Prostate gland (tissue), 2 donors: ENCODE measurements at regions not wholly inside any gene's neighbourhood (a gene's known extent, or its start where the extent isn't known, plus 50 kb on each side); places are given as distances from the start of the nearest gene placed in this dataset.
A peak's percentile ranks its signal among the peaks of the same experiment; 100 is the strongest.

ENCODE experiments used
- DNase-seq: peaks from one replicate; pipeline ENCODE4 v3.0.0-alpha.2; 2019; ENCODE audit warnings: low spot score
- H3K27ac ChIP-seq, 2 donors: fragments of 200-600 bp; sonication (generic); 2 replicates each; pipeline ENCODE4 v1.5.1; 2017 to 2019
- H3K27me3 ChIP-seq: fragments of 200-600 bp; sonication (generic); replicated peaks from 2 replicates; pipeline ENCODE4 v1.5.1; 2019; ENCODE audit not compliant: insufficient read depth
- H3K36me3 ChIP-seq, 2 donors: fragments of 200-600 bp; sonication (generic); 1 replicate in 1 of 2; 2 replicates in 1 of 2; pipeline versions ENCODE4 v1.5.1 to v1.8.1; 2017 to 2019
- H3K4me1 ChIP-seq: fragments of 200-600 bp; sonication (generic); replicated peaks from 2 replicates; pipeline ENCODE4 v1.5.1; 2019
- H3K4me3 ChIP-seq, 2 donors: fragments of 200-600 bp; sonication (generic); 2 replicates each; pipeline ENCODE4 v1.5.1; 2017 to 2019
- H3K9me3 ChIP-seq: fragments of 200-600 bp; sonication (generic); 2 replicates; pipeline ENCODE4 v1.5.1; 2017
- CTCF ChIP-seq, 4 experiments: fragments of 200-600 bp in 2 of 4; fragments of 450-650 bp in 2 of 4; sonication (generic) in 2 of 4; IDR thresholded peaks; 1 replicate in 3 of 4; 2 replicates in 1 of 4; pipeline ENCODE4 v1.5.1; 2016 to 2019; ENCODE audit warnings: antibody characterized with exemption in 4 of 4, mild to moderate bottlenecking in 2 of 4, moderate library complexity in 2 of 4
- POLR2AphosphoS5 ChIP-seq: sonication (generic); formaldehyde crosslinking; IDR thresholded peaks from one replicate; pipeline ENCODE4 v1.6.1; 2017; ENCODE audit warnings: antibody characterized with exemption
- intact Hi-C: fragments of 100-400 bp; cut with DNase I; formaldehyde crosslinking; loops from one replicate; pipeline ENCODE4 v1.14.2; 2022
- small RNA-seq, 2 donors: library from RNA; depleted of rRNA; stranded (forward); fragments of <200 nt; gene quantifications; one replicate each; pipeline ENCODE3, GENCODE V24; 2016

DNA sequence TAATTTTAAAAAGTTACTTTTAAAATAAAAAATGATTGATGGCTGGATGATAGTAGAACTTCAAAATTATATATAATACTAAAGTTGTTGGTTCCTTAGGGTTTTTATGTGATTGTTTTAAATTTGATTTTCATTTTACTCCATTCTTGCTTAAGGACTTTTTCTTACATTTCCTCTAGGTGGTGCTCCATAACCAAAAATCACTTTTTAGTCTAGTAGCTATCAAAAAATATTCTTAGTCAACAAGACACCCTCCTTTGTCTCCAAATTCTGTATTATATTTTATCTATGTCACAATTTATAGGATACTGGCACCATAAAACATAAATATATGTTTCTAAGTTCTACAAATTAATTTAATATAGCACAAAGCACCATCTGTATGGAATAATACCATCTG lies 67.2 kb upstream of the BRWD3 start:
- Histone ChIP-seq H3K27ac (no peak overlapping the region), H3K4me1 (no peaks in the 10 kb centered on the region), H3K36me3 (no peaks in the 10 kb centered on the region), H3K27me3 (no peaks in the 10 kb centered on the region), H3K9me3 (no peaks in the 10 kb centered on the region), H3K4me3 (no peak overlapping the region)
- no peak for DNase-seq
- intact Hi-C loops: loop anchor here (5.0 kb wide), 1 partner anchor 535 kb away; no protein-coding TSS in a partner anchor
- TF ChIP-seq CTCF (IDR thresholded peaks at IDR 0.05): peak in 2 of 4 experiments; percentile 17
- no peak for TF ChIP-seq POLR2AphosphoS5

Small RNA genes in the stretch of these regions (small RNA-seq; reads per million reads assigned to genes)
- 0 reads per million in 2 donors for gene RNU6-493P
